ENCODE measurements at regions not wholly inside any gene's neighbourhood (a gene's known extent, or its start where the extent isn't known, plus 50 kb on each side); places are given as distances from the start of the nearest gene placed in this dataset.

- TF ChIP-seq, protein P1, sequence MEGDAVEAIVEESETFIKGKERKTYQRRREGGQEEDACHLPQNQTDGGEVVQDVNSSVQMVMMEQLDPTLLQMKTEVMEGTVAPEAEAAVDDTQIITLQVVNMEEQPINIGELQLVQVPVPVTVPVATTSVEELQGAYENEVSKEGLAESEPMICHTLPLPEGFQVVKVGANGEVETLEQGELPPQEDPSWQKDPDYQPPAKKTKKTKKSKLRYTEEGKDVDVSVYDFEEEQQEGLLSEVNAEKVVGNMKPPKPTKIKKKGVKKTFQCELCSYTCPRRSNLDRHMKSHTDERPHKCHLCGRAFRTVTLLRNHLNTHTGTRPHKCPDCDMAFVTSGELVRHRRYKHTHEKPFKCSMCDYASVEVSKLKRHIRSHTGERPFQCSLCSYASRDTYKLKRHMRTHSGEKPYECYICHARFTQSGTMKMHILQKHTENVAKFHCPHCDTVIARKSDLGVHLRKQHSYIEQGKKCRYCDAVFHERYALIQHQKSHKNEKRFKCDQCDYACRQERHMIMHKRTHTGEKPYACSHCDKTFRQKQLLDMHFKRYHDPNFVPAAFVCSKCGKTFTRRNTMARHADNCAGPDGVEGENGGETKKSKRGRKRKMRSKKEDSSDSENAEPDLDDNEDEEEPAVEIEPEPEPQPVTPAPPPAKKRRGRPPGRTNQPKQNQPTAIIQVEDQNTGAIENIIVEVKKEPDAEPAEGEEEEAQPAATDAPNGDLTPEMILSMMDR (IDR thresholded peaks at IDR 0.05): no peak
- no peak for TF ChIP-seq POLR2AphosphoS5 (IDR thresholded peaks at IDR 0.05)
Measured at GRCh38 chr9:109689701-109690100, 90.3 kb upstream of the PALM2AKAP2 start.
